H9 (cell line): ENCODE measurements at regions not wholly inside any gene's neighbourhood (a gene's known extent, or its start where the extent isn't known, plus 50 kb on each side); places are given as distances from the start of the nearest gene placed in this dataset.

Source experiments
- DNase-seq: peaks from one replicate; pipeline ENCODE4 v3.0.0-alpha.2; 2017
- H2AFZ ChIP-seq: one replicate; pipeline ENCODE4 v1.6.1; 2013; ENCODE audit warnings: mild to moderate bottlenecking, low read length, control low read depth, moderate library complexity
- H2AK5ac ChIP-seq: 2 replicates; pipeline ENCODE4 v1.6.1; 2013; ENCODE audit warnings: low read length, control low read depth, mixed read lengths; ENCODE audit not compliant: insufficient read length
- H2BK120ac ChIP-seq: one replicate; pipeline ENCODE4 v1.6.1; 2013; ENCODE audit warnings: low read depth, mild to moderate bottlenecking, low read length, control low read depth, inconsistent platforms; ENCODE audit not compliant: poor library complexity, severe bottlenecking
- H2BK12ac ChIP-seq: 2 replicates; pipeline ENCODE4 v1.6.1; 2013; ENCODE audit warnings: low read length, control low read depth, mixed read lengths, low read depth; ENCODE audit not compliant: insufficient read length
- H2BK15ac ChIP-seq: 2 replicates; pipeline ENCODE4 v1.6.1; 2013; ENCODE audit warnings: low read depth, low read length, control low read depth
- H2BK20ac ChIP-seq: one replicate; pipeline ENCODE4 v1.6.1; 2013; ENCODE audit warnings: low read depth, mild to moderate bottlenecking, low read length, control low read depth, inconsistent platforms; ENCODE audit not compliant: poor library complexity, severe bottlenecking
- H2BK5ac ChIP-seq: 2 replicates; pipeline ENCODE4 v1.6.1; 2013; ENCODE audit warnings: low read length, control low read depth, mixed read lengths; ENCODE audit not compliant: insufficient read length
- H3K14ac ChIP-seq: 2 replicates; pipeline ENCODE4 v1.6.1; 2013; ENCODE audit warnings: low read length, control low read depth; ENCODE audit not compliant: insufficient read depth
- H3K18ac ChIP-seq: 2 replicates; pipeline ENCODE4 v1.6.1; 2013; ENCODE audit warnings: low read depth, mild to moderate bottlenecking, mixed read lengths, low read length, control low read depth; ENCODE audit not compliant: insufficient read length
- H3K23ac ChIP-seq: 2 replicates; pipeline ENCODE4 v1.6.1; 2013; ENCODE audit warnings: low read length, control low read depth, mixed read lengths, low read depth; ENCODE audit not compliant: insufficient read length
- H3K23me2 ChIP-seq: 2 replicates; pipeline ENCODE4 v1.6.1; 2013; ENCODE audit warnings: low read depth, mild to moderate bottlenecking, mixed read lengths, low read length, control low read depth; ENCODE audit not compliant: insufficient read length, poor library complexity, severe bottlenecking
- H3K27ac ChIP-seq: 2 replicates; pipeline ENCODE4 v1.5.1; 2013; ENCODE audit warnings: low read length, control low read depth, mixed read lengths, low read depth; ENCODE audit not compliant: insufficient read length
- H3K27me3 ChIP-seq: 2 replicates; pipeline ENCODE4 v1.6.1; 2013; ENCODE audit warnings: low read length, control low read depth, inconsistent platforms; ENCODE audit not compliant: insufficient read depth
- H3K4ac ChIP-seq: 2 replicates; pipeline ENCODE4 v1.6.1; 2013; ENCODE audit warnings: low read depth, mild to moderate bottlenecking, control low read depth, inconsistent platforms, low read length, moderate library complexity
- H3K4me1 ChIP-seq: 2 replicates; pipeline ENCODE4 v1.6.1; 2013; ENCODE audit warnings: low read length, control low read depth, inconsistent platforms; ENCODE audit not compliant: insufficient read depth
- H3K4me2 ChIP-seq: 2 replicates; pipeline ENCODE4 v1.6.1; 2013; ENCODE audit warnings: low read length, control low read depth, mixed read lengths; ENCODE audit not compliant: insufficient read length, insufficient read depth
- H3K56ac ChIP-seq: 2 replicates; pipeline ENCODE4 v1.6.1; 2013; ENCODE audit warnings: low read depth, mild to moderate bottlenecking, mixed read lengths, low read length, control low read depth; ENCODE audit not compliant: insufficient read length
- H3K79me1 ChIP-seq: 2 replicates; pipeline ENCODE4 v1.6.1; 2013; ENCODE audit warnings: low read depth, mild to moderate bottlenecking, moderate library complexity, low read length, control low read depth, inconsistent platforms; ENCODE audit not compliant: insufficient read depth, poor library complexity, severe bottlenecking
- H3K79me2 ChIP-seq: 2 replicates; pipeline ENCODE4 v1.6.1; 2013; ENCODE audit warnings: low read length, control low read depth, inconsistent platforms; ENCODE audit not compliant: insufficient read depth
- H3K9ac ChIP-seq: 2 replicates; pipeline ENCODE4 v1.6.1; 2013; ENCODE audit warnings: low read length, control low read depth, mixed read lengths; ENCODE audit not compliant: insufficient read length; ENCODE audit errors: extremely low read depth
- H3K9me3 ChIP-seq: one replicate; pipeline ENCODE4 v1.6.1; 2013; ENCODE audit warnings: low read depth, low read length, inconsistent platforms; ENCODE audit not compliant: control insufficient read depth
- H3T11ph ChIP-seq: one replicate; pipeline ENCODE4 v1.6.1; 2013; ENCODE audit warnings: mild to moderate bottlenecking, low read length, control low read depth, inconsistent platforms
- H4K20me1 ChIP-seq: one replicate; pipeline ENCODE4 v1.6.1; 2013; ENCODE audit not compliant: control insufficient read depth, insufficient read length, insufficient read depth
- H4K5ac ChIP-seq: 2 replicates; pipeline ENCODE4 v1.6.1; 2013; ENCODE audit warnings: low read depth, mild to moderate bottlenecking, mixed read lengths, low read length, control low read depth; ENCODE audit not compliant: insufficient read length
- H4K8ac ChIP-seq: replicated peaks from 2 replicates; pipeline ENCODE4 v1.6.1; 2013; ENCODE audit warnings: low read length, control low read depth, mixed read lengths, low read depth; ENCODE audit not compliant: insufficient read length
- H4K91ac ChIP-seq: 2 replicates; pipeline ENCODE4 v1.6.1; 2013; ENCODE audit warnings: low read depth, mild to moderate bottlenecking, moderate library complexity, mixed read lengths, low read length, control low read depth; ENCODE audit not compliant: insufficient read length
- H3K27ac Mint-ChIP-seq, 3 experiments: 2 replicates in 2 of 3; 3 replicates in 1 of 3; pipeline ENCODE4 v1.8.0; 2020 to 2021; ENCODE audit warnings: mixed read lengths in 3 of 3, mild to moderate bottlenecking in 1 of 3, moderate library complexity in 1 of 3
- H3K27me3 Mint-ChIP-seq: 2 replicates; pipeline ENCODE4 v1.8.0; 2021; ENCODE audit warnings: low read depth, mild to moderate bottlenecking, moderate library complexity, mixed read lengths
- H3K36me3 Mint-ChIP-seq, 3 experiments: 2 replicates in 2 of 3; 3 replicates in 1 of 3; pipeline ENCODE4 v1.8.0; 2020 to 2021; ENCODE audit warnings: low read depth in 3 of 3, mixed read lengths in 3 of 3; ENCODE audit not compliant: insufficient read depth in 1 of 3
- H3K4me1 Mint-ChIP-seq, 2 experiments: 2 replicates each; pipeline ENCODE4 v1.8.0; 2020; ENCODE audit warnings: mixed read lengths in 2 of 2
- H3K4me3 Mint-ChIP-seq, 2 experiments: 2 replicates in 1 of 2; 3 replicates in 1 of 2; pipeline ENCODE4 v1.8.0; 2020 to 2021; ENCODE audit warnings: mild to moderate bottlenecking in 2 of 2, mixed read lengths in 2 of 2, moderate library complexity in 1 of 2
- H3K9me3 Mint-ChIP-seq, 2 experiments: 2 replicates in 1 of 2; 3 replicates in 1 of 2; pipeline ENCODE4 v1.8.0; 2020; ENCODE audit warnings: mild to moderate bottlenecking in 2 of 2, mixed read lengths in 2 of 2, moderate library complexity in 1 of 2
- CTCF ChIP-seq: fragments of 200-600 bp; sonication (generic); conservative IDR thresholded peaks from 3 replicates; pipeline ENCODE4 v1.8.0; 2021; ENCODE audit warnings: antibody characterized with exemption, mild to moderate bottlenecking
- WGBS: extraction: QIAGEN DNeasy Blood & Tissue Kit; methylation state at CpG from one replicate; pipeline ENCODE4 v1.1.7; 2013; ENCODE audit warnings: missing lambda C conversion rate, low lambda C conversion rate, mixed read lengths; ENCODE audit not compliant: insufficient read length; ENCODE audit errors: extremely low coverage; 5-methylcytosine and 5-hydroxymethylcytosine counted together

GRCh38 chr11:109654091-109654490 is 232.1 kb downstream of the C11orf87 start:
- Histone ChIP-seq H2BK5ac (no peak overlapping the region), H2AFZ (no peak overlapping the region), H3T11ph (no peak overlapping the region), H2BK12ac (no peak overlapping the region), H3K14ac (no peak overlapping the region), H3K23ac (no peak overlapping the region), H2AK5ac (no peak overlapping the region), H3K79me2 (no peaks in the 10 kb centered on the region), H2BK15ac (no peak overlapping the region), H4K91ac (no peak overlapping the region), H4K5ac (no peak overlapping the region), H3K4me1 (no peaks in the 10 kb centered on the region), H3K79me1 (no peaks in the 10 kb centered on the region), H3K27ac (no peak overlapping the region), H3K9ac (no peak overlapping the region), H3K27me3 (no peaks in the 10 kb centered on the region), H3K23me2 (no peaks in the 10 kb centered on the region), H3K4me2 (no peak overlapping the region), H4K8ac (no peak overlapping the region), H4K20me1 (no peaks in the 10 kb centered on the region), H3K56ac (no peak overlapping the region), H3K9me3 (no peaks in the 10 kb centered on the region), H2BK20ac (no peak overlapping the region), H3K18ac (no peak overlapping the region), H3K4ac (no peak overlapping the region), H2BK120ac (no peak overlapping the region)
- Mint-ChIP-seq H3K9me3 (no peaks in the 10 kb centered on the region), H3K27ac (no peak overlapping the region), H3K4me3 (no peak overlapping the region), H3K27me3 (peaks cover 1% of the 10 kb centered on the region; the same call in 1 of the 2 replicates), H3K4me1 (no peaks in the 10 kb centered on the region), H3K36me3 (no peaks in the 10 kb centered on the region)
- no peak for TF ChIP-seq CTCF
- DNase-seq, result no peak
- no CpG with 5 or more reads among the region's 2 CpGs for WGBS
